ENCODE measurements at regions not wholly inside any gene's neighbourhood (a gene's known extent, or its start where the extent isn't known, plus 50 kb on each side); places are given as distances from the start of the nearest gene placed in this dataset.

DNA sequence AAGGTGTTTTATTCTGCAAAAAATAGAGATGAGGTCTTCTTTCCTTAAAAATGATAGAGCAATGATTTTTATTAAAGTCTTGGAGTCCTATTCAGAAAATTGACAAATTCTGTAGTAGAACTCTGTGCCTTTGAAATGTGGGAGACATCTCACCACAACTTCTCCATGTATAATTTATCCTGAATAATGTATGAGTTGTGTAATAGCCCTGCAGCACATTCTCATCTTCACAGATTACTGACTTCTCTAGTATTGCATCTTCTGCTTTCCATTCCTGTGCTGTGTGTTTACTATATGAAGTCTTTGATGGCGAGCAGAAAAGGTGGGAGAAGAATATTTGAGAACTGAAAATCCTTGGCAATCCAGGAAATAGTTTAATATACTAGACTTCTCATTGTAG lies 255.6 kb downstream of the TTC6 start:
- Histone ChIP-seq H3K27ac (ENCODE audit: low read depth, low read length, poor library complexity, severe bottlenecking) (no peak overlapping the region), H3K4me1 (ENCODE audit: insufficient read depth, low read length, poor library complexity, severe bottlenecking) (no peaks in the 10 kb centered on the region), H3K9me2 (ENCODE audit: insufficient read depth, low read length) (no peaks in the 10 kb centered on the region), H3K4me2 (ENCODE audit: low read length) (no peak overlapping the region), H3K9me3 (ENCODE audit: low read length) (no peaks in the 10 kb centered on the region), H3K79me2 (ENCODE audit: insufficient read depth, low read depth, low read length) (no peaks in the 10 kb centered on the region), H3K36me3 (ENCODE audit: insufficient read depth, low read length) (no peaks in the 10 kb centered on the region), H2AFZ (ENCODE audit: low read length) (no peak overlapping the region), H4K20me1 (ENCODE audit: insufficient read depth, low read length) (no peaks in the 10 kb centered on the region), H3K4me3 (ENCODE audit: low read depth, low read length, poor library complexity, severe bottlenecking) (no peak overlapping the region)
- DNase-seq (ENCODE audit: low spot score), result no peak
- ChIA-PET CTCF (ENCODE audit: unreplicated experiment) (no interaction called here), POLR2A (no interaction called here)
- no TSS peak for BruUV-seq (replicated peaks)
- intact Hi-C loops (cut with micrococcal nuclease; ENCODE audit: unreplicated experiment), result no loop called here
- no peak for TF ChIP-seq EZH2phosphoT487 (IDR thresholded peaks at IDR 0.05; ENCODE audit: borderline replicate concordance, low read depth, low read length)
- TF ChIP-seq, protein P1, sequence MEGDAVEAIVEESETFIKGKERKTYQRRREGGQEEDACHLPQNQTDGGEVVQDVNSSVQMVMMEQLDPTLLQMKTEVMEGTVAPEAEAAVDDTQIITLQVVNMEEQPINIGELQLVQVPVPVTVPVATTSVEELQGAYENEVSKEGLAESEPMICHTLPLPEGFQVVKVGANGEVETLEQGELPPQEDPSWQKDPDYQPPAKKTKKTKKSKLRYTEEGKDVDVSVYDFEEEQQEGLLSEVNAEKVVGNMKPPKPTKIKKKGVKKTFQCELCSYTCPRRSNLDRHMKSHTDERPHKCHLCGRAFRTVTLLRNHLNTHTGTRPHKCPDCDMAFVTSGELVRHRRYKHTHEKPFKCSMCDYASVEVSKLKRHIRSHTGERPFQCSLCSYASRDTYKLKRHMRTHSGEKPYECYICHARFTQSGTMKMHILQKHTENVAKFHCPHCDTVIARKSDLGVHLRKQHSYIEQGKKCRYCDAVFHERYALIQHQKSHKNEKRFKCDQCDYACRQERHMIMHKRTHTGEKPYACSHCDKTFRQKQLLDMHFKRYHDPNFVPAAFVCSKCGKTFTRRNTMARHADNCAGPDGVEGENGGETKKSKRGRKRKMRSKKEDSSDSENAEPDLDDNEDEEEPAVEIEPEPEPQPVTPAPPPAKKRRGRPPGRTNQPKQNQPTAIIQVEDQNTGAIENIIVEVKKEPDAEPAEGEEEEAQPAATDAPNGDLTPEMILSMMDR (conservative IDR thresholded peaks at IDR 0.05; ENCODE audit: low read length), result no peak

DNA sequence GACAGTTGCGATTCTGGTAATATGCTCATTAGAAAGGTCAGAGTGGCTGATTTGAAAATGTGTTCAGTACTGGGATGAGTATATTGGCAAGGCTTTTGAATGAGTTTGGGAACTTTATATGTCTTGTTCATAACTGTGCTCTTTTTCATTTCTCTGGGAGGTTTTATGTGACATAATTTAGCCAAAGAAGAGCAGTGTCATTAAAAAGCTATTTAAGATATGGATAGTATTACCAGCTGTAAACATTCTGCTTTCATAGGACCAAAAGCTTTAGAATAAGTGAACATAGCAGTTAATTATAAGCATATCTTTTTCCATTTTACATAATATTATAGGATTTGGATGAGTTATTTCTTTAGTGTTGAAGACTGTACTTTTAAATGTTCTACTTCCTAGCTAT lies 260.4 kb downstream of the TTC6 start:
- TF ChIP-seq EZH2phosphoT487 (IDR thresholded peaks at IDR 0.05; ENCODE audit: borderline replicate concordance, low read depth, low read length), result no peak
- TF ChIP-seq, protein P1 (conservative IDR thresholded peaks at IDR 0.05; ENCODE audit: low read length), result no peak
- H3K4me3 ChIP-seq (ENCODE audit: low read depth, low read length, poor library complexity, severe bottlenecking), result no peak overlapping the region
- ChIA-PET POLR2A (no interaction called here), CTCF (ENCODE audit: unreplicated experiment) (no interaction called here)
- DNase-seq (ENCODE audit: low spot score), result no peak
- no peaks in the 10 kb centered on the region for H4K20me1 ChIP-seq (ENCODE audit: insufficient read depth, low read length)
- no peaks in the 10 kb centered on the region for H3K79me2 ChIP-seq (ENCODE audit: insufficient read depth, low read depth, low read length)
- no peak overlapping the region for H3K27ac ChIP-seq (ENCODE audit: low read depth, low read length, poor library complexity, severe bottlenecking)
- intact Hi-C loops (cut with micrococcal nuclease; ENCODE audit: unreplicated experiment), result no loop called here
- H3K36me3 ChIP-seq (ENCODE audit: insufficient read depth, low read length), result no peaks in the 10 kb centered on the region
- H3K4me1 ChIP-seq (ENCODE audit: insufficient read depth, low read length, poor library complexity, severe bottlenecking), result no peaks in the 10 kb centered on the region
- H3K4me2 ChIP-seq (ENCODE audit: low read length), result no peak overlapping the region
- no peaks in the 10 kb centered on the region for H3K9me2 ChIP-seq (ENCODE audit: insufficient read depth, low read length)
- no TSS peak for BruUV-seq (replicated peaks)
- H2AFZ ChIP-seq (ENCODE audit: low read length), result no peak overlapping the region
- no peaks in the 10 kb centered on the region for H3K9me3 ChIP-seq (ENCODE audit: low read length)

DNA sequence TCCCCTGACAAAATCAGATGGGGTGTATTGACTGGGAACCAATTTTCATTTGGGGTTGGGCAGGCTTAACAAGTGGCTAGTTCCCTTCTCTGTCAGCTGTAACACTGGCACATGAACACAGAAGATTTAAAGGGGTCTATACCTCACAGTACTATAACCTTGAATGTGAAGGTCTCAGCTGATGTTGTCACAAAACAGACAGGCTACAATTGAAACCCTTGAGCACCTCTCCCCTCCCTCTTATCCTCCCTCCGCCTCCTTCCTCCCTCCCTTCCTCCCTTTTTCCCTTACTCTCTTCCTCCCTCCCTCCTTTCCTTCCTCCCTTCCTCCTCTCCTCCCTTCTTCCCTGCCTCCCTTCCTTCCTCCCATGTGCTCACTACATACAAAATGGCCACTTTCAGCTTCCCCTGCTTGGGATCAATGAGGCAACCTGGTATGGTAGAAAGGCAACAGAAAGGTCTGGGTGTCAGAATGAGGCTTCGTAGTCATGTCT lies 262.4 kb downstream of the TTC6 start:
- no TSS peak for BruUV-seq (replicated peaks)
- no peak overlapping the region for H3K4me3 ChIP-seq (ENCODE audit: low read depth, low read length, poor library complexity, severe bottlenecking)
- no peaks in the 10 kb centered on the region for H3K4me1 ChIP-seq (ENCODE audit: insufficient read depth, low read length, poor library complexity, severe bottlenecking)
- no peaks in the 10 kb centered on the region for H3K9me2 ChIP-seq (ENCODE audit: insufficient read depth, low read length)
- H3K36me3 ChIP-seq (ENCODE audit: insufficient read depth, low read length), result no peaks in the 10 kb centered on the region
- no peak overlapping the region for H3K4me2 ChIP-seq (ENCODE audit: low read length)
- intact Hi-C loops (cut with micrococcal nuclease; ENCODE audit: unreplicated experiment), result no loop called here
- no peak for TF ChIP-seq EZH2phosphoT487 (IDR thresholded peaks at IDR 0.05; ENCODE audit: borderline replicate concordance, low read depth, low read length)
- TF ChIP-seq, protein P1 (conservative IDR thresholded peaks at IDR 0.05; ENCODE audit: low read length), result no peak
- H3K79me2 ChIP-seq (ENCODE audit: insufficient read depth, low read depth, low read length), result no peaks in the 10 kb centered on the region
- CTCF ChIA-PET (ENCODE audit: unreplicated experiment), result no interaction called here
- POLR2A ChIA-PET, result no interaction called here
- no peaks in the 10 kb centered on the region for H3K9me3 ChIP-seq (ENCODE audit: low read length)
- DNase-seq (ENCODE audit: low spot score), result no peak
- H3K27ac ChIP-seq (ENCODE audit: low read depth, low read length, poor library complexity, severe bottlenecking), result no peak overlapping the region
- H4K20me1 ChIP-seq (ENCODE audit: insufficient read depth, low read length), result no peaks in the 10 kb centered on the region
- H2AFZ ChIP-seq (ENCODE audit: low read length), result no peak overlapping the region
